ENCODE measurements at regions not wholly inside any gene's neighbourhood (a gene's known extent, or its start where the extent isn't known, plus 50 kb on each side); places are given as distances from the start of the nearest gene placed in this dataset.

GRCh38 chr5:97991236-97991635 lies 782.2 kb upstream of the RGMB start:
- TF ChIP-seq GATA2 (IDR thresholded peaks at IDR 0.05; ENCODE audit: low read depth, low read length) (no peak), GATA3 (IDR thresholded peaks at IDR 0.05; ENCODE audit: low read depth, low read length) (no peak)

All from SH-SY5Y (cell line).